ENCODE measurements at regions not wholly inside any gene's neighbourhood (a gene's known extent, or its start where the extent isn't known, plus 50 kb on each side); places are given as distances from the start of the nearest gene placed in this dataset.

GRCh38 chr3:180288816-180289215 is 252.1 kb upstream of the PEX5L start:
- H3F3A ChIP-seq (ENCODE audit: insufficient read depth, low read length, poor library complexity, severe bottlenecking), result no peaks in the 10 kb centered on the region
- H3K9me3 ChIP-seq (ENCODE audit: low read length), result no peaks in the 10 kb centered on the region
- no peaks in the 10 kb centered on the region for H3K79me2 ChIP-seq (replicated peaks; ENCODE audit: insufficient read depth, low read length)
- H3K4me2 ChIP-seq (ENCODE audit: low read length), result no peak overlapping the region
- no peak overlapping the region for H2AFZ ChIP-seq (ENCODE audit: low read depth, low read length)
- H3K27me3 ChIP-seq (ENCODE audit: insufficient read depth, low read depth, low read length), result no peaks in the 10 kb centered on the region
- no peaks in the 10 kb centered on the region for H4K20me1 ChIP-seq (ENCODE audit: insufficient read depth)
- no peaks in the 10 kb centered on the region for H3K36me3 ChIP-seq (ENCODE audit: insufficient read depth, low read length)
- no peak overlapping the region for H3K4me3 ChIP-seq (ENCODE audit: low read length)
- TF ChIP-seq CTCF (IDR thresholded peaks at IDR 0.05; ENCODE audit: poor library complexity, severe bottlenecking), result no peak
- TF ChIP-seq TAF1 (IDR thresholded peaks at IDR 0.05; ENCODE audit: low read depth), result no peak
- TF ChIP-seq MXI1 (conservative IDR thresholded peaks at IDR 0.05; ENCODE audit: poor library complexity, severe bottlenecking), result no peak
- TF ChIP-seq RAD21 (conservative IDR thresholded peaks at IDR 0.05), result no peak
- no peak for TF ChIP-seq EP300 (conservative IDR thresholded peaks at IDR 0.05; ENCODE audit: poor library complexity, severe bottlenecking)
- no peak for TF ChIP-seq REST (IDR thresholded peaks at IDR 0.05; ENCODE audit: borderline replicate concordance)
- no peak for TF ChIP-seq POLR2AphosphoS5 (IDR thresholded peaks at IDR 0.05)
- TF ChIP-seq SMC3 (conservative IDR thresholded peaks at IDR 0.05; ENCODE audit: poor library complexity), result no peak
- TF ChIP-seq EZH2 (IDR thresholded peaks at IDR 0.05; ENCODE audit: borderline replicate concordance, insufficient read depth, low read length, poor library complexity, severe bottlenecking), result no peak
- H3K9ac ChIP-seq (ENCODE audit: low read length), result no peak overlapping the region
- no peak overlapping the region for H3K27ac ChIP-seq (ENCODE audit: low read length)
- no peaks in the 10 kb centered on the region for H3K9me2 ChIP-seq (ENCODE audit: insufficient read depth, low read length)

GRCh38 chr3:180290300-180290699 is 253.6 kb upstream of the PEX5L start:
- no peaks in the 10 kb centered on the region for H4K20me1 ChIP-seq (ENCODE audit: insufficient read depth)
- no peaks in the 10 kb centered on the region for H3K27me3 ChIP-seq (ENCODE audit: insufficient read depth, low read depth, low read length)
- H3K79me2 ChIP-seq (replicated peaks; ENCODE audit: insufficient read depth, low read length), result no peaks in the 10 kb centered on the region
- H3K4me3 ChIP-seq (ENCODE audit: low read length), result no peak overlapping the region
- no peak overlapping the region for H2AFZ ChIP-seq (ENCODE audit: low read depth, low read length)
- no peaks in the 10 kb centered on the region for H3K36me3 ChIP-seq (ENCODE audit: insufficient read depth, low read length)
- no peaks in the 10 kb centered on the region for H3K9me3 ChIP-seq (ENCODE audit: low read length)
- no peaks in the 10 kb centered on the region for H3K9me2 ChIP-seq (ENCODE audit: insufficient read depth, low read length)
- H3K27ac ChIP-seq (ENCODE audit: low read length), result no peak overlapping the region
- no peak overlapping the region for H3K9ac ChIP-seq (ENCODE audit: low read length)
- H3F3A ChIP-seq (ENCODE audit: insufficient read depth, low read length, poor library complexity, severe bottlenecking), result no peaks in the 10 kb centered on the region
- TF ChIP-seq MXI1 (conservative IDR thresholded peaks at IDR 0.05; ENCODE audit: poor library complexity, severe bottlenecking) (no peak), TAF1 (IDR thresholded peaks at IDR 0.05; ENCODE audit: low read depth) (no peak), EP300 (conservative IDR thresholded peaks at IDR 0.05; ENCODE audit: poor library complexity, severe bottlenecking) (no peak), EZH2 (IDR thresholded peaks at IDR 0.05; ENCODE audit: borderline replicate concordance, insufficient read depth, low read length, poor library complexity, severe bottlenecking) (no peak), CTCF (IDR thresholded peaks at IDR 0.05; ENCODE audit: poor library complexity, severe bottlenecking) (no peak), RAD21 (conservative IDR thresholded peaks at IDR 0.05) (no peak), SMC3 (conservative IDR thresholded peaks at IDR 0.05; ENCODE audit: poor library complexity) (no peak), REST (IDR thresholded peaks at IDR 0.05; ENCODE audit: borderline replicate concordance) (no peak), POLR2AphosphoS5 (IDR thresholded peaks at IDR 0.05) (no peak)
- H3K4me2 ChIP-seq (ENCODE audit: low read length), result no peak overlapping the region
